Muscle of arm (tissue), 1 donor: ENCODE measurements at regions not wholly inside any gene's neighbourhood (a gene's known extent, or its start where the extent isn't known, plus 50 kb on each side); places are given as distances from the start of the nearest gene placed in this dataset.
"Not testable (repeated sequence)": the region's sequence is repeated elsewhere in the genome, so short reads cannot be mapped to it uniquely, and the experiment has no call there.

Source experiments
- DNase-seq: peaks from one replicate; pipeline ENCODE4 v3.0.0-alpha.2; 2013

DNA sequence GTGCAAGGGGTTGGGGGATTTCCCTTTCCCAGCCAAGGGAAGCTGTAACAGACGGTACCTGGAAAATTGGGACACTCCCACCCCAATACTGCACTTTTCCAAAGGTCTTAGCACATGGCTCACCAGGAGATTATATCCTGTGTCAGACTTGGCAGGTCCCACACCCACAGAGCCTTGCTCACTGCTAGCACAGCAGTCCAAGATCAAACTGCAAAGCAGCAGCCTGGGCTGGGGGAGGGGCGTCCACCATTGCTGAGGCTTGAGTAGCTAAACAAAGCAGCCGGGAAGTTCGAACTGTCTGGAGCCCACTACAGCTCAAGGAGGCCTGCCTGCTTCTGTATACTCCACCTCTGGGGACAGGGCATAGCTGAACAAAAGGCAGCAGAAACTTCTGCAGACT is 604.2 kb upstream of the SEMA3D start:
- not testable (repeated sequence) for DNase-seq

DNA sequence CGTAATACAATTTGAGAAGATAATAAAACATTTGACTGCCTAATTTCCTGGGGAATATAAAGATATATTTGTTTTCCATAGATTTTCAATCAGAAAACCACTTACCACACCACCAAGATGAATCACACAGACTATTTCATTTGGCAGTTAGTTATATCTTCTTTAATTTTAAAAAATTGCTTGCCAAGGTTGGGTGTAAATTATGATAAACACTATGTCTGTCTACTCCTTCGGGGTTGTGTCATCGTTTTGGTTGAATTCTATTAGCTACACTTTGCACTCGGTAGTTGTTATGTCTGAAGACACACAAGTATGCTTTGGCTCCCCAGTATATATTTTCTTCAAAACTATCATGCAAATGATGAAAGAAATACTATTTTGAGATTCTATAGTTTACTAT is 594.8 kb upstream of the SEMA3D start:
- no peak for DNase-seq

DNA sequence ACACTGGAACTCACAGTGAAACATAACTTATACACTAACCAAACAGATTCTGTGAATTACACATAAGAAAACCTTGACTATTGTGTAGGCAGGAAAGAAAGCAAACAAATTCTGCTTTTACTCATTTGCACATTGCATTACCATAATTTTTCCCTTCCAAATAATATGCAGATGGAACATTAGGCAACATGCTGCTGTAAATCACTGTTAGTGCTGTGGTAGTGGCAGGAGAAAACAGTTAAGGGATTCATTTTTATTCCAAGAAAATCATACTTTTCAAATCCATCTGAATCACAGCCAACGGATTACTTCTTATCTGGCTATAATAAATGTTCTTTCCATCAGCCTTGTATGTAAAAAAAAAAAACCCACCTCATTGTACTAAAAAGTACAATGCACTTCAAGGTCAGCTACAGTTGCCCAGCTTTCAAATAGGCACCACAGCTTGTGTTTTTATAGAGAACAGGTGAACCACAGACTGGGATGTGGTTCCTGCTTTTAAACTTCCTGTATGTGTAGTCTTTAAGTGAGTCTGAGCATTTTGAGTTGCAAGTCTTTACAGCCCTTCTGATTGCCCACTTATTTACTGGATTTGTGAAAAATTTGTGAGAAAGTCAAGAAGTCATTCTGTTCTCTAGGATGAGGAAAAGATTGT is 590.0 kb upstream of the SEMA3D start:
- DNase-seq, result peak; percentile 61

DNA sequence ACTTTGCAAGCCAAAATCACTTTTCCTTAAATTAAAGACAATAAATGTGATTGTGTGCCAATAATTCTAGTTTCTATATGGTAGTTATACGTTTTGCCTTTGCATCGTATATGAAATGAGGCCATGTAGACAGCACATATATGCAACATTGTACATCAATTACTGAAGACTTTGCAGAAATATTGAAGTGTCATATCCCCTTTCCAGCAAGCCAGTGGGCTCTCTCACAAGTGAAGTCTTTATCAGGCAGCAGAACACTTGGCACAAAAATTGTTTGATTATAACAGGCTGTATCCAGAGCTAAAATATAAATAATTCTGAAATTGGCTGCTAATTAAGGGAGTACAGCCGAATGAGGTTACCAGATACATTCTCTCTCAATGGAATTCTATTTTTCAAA is 588.6 kb upstream of the SEMA3D start:
- DNase-seq, result no peak

DNA sequence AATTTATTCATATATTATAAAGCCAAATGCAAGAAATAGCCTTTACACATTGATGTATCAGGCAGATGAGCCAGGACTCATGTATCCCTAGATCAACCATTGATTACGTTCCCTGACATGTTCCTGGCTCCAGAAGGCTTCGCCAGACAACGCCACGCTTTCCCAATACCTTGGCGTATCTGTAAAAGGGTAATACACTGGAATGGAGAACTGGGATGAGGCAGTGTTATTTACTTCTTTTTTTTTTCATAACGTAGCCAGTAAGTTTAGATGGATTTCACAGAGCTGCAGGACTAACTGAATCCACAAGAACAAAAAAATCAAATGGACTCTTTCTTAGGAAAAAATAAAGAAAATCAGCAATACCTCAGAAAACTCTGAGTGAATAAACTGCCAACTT is 588.1 kb upstream of the SEMA3D start:
- no peak for DNase-seq

DNA sequence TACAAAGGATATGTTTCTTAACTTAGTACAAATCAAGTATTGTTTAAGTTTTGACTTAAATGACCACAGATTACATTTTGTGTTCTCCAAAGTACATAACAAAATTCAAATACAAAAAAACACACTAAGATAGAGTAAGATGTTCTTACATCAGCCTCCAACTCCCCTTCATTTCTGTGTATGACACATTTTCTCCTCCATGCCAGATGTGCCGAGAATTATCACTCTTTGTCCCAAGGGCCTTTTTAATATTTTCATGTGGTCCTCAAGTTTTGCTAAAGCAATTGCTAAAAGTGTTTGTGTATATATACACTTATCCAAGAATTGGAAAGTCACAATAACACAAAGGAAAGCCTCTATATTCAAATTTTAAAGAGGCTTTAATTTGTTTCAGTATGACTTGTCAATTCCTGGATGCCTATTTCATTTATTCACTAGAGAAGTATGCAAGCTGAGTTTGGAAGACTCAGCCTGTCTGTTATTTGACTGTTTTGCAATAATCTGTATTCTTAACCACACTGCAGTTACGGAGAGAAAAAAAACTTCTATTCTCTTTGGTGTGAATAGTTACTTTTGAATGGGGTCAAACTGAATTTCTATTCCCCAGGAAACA is 586.4 kb upstream of the SEMA3D start:
- no peak for DNase-seq

DNA sequence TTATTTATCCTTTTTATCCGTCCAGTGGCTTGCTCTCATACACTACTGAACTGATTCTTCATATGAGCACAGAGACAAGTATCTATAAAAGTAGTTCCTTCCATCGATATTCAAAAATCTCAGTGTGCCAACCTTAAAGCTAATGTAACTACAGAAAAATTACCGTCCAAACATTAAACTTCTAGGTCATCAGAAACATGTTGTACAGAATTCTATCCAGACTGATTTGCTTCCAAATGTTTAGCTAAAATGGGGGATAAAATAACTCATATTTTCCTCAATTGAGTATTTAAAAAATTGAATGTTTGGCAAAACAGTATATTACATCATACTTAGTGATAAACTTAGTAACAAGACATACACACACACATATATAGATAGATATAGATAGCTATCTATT is 584.7 kb upstream of the SEMA3D start:
- DNase-seq, result no peak

DNA sequence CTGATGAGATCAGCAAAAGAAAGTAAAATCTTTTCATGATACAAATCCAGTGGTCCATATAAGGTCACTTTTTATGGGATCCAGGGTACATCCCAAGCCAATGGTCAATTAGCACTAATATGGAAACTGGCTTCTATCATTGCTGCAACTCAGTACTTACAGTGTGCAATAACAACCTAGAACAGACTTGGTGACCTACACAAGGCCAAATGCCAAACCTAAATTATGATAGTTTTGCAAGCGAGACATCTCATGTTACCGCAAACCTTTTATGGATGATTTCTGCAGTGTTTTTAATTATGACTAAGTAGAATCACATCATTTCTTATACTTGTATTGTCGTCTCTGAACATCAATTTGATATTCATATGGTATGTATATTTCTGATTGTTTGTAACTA is 583.5 kb upstream of the SEMA3D start:
- no peak for DNase-seq

DNA sequence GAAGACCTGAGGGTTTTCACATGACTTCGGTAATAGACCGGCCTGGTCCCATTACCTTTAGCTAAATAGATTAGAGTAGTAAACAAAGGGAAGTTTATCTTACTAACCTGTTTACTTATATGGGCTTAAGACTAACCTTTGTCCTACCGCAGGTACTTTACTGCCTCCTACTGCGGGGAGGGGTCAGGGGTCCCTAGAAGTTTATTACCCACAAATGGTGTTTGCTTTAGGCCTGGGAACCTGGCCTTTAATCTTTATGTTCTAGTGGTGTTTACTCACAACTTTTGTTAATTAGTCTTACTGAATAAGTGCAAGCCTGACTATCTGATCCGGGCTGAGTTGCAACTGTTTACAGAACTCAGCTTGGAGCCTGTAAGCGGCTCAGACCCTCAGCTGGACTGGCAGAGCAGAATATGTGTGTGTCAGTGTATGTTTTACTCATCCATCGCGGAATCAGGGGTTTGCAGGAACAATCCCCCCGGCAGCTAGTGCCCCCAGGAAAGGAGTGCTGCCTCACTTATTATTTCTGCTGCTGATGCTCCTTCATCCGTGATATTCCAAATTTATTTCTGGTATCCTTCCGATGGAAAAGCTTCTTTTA is 578.9 kb upstream of the SEMA3D start:
- no peak for DNase-seq

DNA sequence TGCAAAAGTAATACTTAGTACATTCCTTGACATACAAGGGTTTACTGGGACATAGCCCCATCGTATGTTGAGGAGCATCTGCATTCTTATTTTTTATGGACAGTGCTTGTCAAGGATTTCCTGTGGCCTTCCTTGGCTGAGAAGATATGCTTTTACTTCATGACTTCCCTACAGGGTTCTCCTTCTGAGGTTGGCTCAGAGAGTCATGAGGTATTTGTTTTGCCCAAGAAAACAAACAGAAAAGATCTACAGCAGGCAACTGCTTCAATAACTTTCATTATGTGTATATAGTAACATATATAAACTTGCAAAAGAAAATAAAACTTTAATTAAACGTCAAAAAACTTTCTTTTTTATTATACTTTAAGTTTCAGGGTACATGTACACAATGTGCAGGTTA is 577.2 kb upstream of the SEMA3D start:
- DNase-seq, result no peak

DNA sequence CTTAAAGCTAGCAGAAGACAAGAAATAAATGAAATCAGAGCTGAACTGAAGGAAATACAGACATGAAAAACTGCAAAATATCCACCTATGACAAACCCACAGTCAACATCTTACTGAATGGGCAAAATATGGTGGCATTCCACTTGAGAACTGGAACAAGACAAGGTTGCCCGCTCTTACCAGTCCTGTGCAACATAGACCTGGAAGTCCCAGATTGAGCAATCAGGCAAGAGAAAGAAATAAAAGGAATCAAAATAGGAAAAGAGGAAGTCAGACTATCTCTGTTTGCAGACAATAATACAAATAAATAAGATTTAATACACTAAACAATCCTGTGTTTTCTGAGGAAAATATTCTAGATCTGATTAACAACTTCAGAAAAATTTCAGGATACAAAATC is 570.5 kb upstream of the SEMA3D start:
- no peak for DNase-seq

DNA sequence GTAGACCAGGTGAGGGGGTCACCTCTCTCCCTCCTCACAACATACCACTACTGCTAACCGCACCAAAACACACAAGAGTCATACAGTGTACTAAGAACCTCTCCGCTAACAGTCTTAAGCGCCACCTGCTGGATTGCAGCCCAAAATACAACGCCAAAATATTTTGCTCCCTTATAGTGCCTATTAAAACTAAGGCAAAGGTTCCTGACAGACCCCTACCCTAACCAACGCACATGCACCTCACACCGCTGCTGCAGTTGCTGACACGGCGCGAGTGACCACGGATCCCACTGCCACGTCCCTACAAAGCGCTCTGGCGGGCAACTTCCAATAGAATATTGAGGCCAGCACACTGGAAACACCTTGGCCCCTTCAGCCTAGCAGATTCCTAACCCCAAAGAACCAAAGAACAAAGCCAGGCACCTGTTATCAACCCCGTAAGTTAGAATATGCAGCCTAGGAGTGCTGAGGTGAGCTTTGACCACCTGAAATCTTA is 563.6 kb upstream of the SEMA3D start:
- DNase-seq, result no peak

DNA sequence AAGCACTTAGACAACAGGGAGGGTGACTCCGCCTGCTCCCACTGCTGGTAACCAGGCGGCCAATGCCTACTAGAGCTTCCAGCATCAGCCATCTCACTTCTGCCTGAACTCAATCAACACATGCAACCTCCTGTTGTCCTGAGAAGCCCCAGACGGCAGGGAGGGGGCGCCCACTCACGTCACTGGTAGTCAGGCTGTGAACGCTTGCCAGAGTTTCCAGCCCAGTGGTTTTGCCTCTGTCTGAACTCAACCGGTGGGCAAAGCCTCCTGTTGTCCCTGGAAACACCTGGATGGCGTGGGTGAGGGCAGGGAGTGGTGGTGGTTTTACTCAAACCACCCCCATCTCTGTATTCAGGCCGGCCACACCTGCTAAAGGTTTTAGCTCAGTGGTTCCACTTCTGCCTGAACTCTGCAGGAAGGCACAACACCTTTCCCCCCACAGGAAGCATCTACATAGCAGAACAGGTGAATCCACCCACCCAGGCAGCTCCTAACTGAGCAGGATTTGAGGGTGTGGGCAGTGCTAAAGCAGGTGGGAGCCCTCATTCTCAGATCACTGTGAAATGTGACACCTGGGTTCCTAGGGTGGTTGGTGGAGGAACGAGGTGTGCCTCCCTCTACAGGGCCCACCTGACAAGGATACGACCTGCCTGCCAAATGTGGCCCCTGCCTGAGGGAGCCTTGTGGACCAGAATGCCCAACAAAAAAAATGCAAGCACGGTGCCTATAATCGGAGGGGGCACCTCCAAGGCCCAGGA is 563.0 kb upstream of the SEMA3D start:
- no peak for DNase-seq

DNA sequence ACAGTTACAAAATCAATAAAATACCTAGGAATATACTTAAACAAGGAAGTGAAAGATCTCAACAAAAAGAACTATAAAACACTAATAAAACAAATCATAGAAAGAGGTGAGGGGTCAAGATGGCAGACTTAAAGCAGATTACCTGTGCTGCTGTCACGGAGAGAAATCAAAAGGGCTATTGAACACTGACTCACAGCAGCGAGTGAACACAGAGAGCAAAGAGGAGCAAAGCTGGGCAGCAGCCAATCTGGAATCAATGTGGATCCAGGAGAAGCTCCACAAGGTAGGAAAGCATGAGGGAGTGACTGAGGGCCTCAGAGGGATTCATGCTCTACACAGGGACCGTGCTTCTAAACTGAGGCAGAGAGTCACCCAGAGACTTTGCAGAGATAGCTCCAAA is 562.0 kb upstream of the SEMA3D start:
- no peak for DNase-seq

DNA sequence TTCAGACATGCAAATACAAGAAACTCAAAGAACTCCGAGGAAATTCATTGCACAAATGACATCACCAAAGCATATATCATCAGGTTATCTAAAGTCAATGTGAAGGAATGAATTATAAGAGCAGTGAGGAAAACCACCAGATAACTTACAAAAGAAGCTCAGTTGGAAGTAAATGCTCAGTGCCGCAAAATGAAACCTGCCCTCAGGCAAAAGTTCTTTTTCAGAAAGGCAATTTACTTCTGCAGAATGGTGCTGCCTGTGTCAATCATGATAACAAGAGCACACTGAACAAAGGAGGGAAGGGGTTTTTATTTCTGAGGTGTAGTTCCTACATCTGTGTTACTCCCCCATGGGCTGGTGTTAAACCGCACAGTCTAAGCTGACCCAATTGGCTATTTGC is 550.6 kb upstream of the SEMA3D start:
- no peak for DNase-seq

DNA sequence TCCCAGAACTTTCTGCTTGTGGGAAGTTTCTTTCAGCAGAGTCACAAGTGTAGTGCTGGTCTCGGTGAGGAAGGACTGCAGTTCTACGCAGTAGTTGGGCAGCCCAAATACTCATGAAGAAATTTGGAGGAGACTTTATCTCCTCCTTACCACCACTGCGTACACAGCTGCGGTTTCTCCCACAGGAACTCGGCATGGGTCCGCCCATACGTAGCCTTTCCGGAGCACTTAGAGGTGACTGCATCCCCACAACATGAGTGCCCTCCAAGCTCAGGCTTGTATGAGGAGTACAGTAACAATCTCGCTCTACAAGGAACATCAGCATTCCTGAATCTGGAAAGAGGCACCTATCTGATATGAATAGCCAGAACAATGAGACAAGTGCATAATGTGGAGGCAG is 549.2 kb upstream of the SEMA3D start:
- DNase-seq, result no peak

DNA sequence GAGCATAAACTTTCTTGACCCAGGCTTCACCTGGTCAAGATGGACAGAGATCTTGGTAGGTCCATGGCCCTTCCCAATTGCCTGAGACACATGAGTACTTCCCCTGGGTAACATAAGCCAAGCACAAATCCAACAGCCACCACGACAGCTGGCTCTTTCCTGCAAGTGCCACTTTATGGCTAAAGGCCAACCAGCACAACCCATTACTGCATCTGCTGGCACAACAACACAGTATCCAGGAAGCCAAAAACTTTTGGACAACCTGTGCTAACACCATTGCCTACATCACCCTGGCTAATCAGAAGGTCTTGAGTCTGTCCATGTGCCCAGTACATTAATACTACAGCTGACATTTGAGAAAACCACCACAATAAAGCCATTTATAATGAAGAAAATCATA is 548.0 kb upstream of the SEMA3D start:
- DNase-seq, result no peak

DNA sequence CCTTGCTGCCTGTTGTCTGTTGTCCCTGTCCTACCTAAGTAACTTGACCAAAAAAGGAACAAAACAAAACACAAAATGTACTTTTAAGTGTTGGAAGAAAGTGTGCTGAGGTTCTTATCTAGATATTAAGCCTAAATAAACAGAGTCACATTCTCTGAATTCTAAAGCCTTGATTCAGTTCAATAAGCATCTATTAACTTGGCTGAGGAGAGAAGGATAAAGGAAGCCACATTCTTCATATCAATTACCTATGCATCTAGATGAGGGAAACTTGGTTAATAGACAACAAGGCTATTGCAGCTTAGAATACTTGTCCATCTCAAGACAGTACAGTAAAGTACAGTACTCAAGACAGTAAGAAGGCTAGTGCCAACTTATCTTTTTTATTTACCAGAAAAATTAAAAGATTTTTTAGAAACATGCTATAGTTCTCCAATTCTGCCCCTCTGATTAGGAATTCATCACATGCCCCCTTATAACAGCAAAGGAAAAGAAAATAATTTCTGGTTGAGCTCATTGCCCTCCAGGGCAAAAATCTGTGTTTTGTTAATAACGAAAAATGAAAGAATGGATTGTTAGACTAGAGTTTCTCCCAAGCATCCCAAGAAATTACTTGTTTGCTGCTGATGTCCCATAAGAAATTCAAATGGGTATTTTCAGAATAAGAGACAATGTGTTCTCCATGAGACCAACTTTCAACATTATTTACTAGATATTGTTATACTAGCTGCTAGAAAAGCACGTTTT is 546.5 kb upstream of the SEMA3D start:
- DNase-seq, result no peak

DNA sequence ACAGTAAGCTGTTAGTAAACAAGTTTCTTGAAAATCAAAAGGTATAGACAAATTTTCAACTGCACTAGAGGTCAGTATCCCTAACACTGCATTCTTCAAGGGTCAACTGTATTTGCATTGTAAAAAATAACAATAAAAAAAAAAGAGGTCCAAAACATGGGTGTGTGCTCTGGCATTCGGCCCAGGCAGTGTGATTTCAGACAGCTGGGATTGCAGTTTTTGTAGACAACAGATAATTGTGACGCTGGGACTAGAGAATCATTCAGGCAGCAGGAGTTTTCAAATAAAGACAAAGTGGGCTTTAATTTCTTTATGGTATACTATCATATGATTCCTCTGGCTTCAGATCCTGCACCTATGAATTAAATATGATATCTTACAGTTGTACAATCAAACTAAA is 543.2 kb upstream of the SEMA3D start:
- DNase-seq, result peak; percentile 54

DNA sequence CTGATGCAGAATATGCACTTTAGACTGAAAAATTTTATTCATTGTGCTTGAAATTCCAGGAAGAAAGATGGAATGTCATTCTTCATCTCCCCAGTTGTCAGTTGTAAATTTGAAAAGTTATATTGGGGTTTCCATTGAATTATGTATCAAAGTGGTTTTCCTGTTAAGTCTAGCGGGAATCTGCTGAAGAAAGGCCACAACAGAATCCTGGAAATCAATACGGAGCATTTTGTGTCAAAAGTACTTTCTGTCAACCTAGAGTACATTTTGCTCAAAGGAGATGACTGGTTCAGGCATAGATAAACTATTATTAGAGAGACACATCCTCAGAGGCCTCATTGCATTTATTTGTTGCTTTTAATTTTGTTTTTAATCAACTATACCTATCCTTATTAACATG is 538.2 kb upstream of the SEMA3D start:
- no peak for DNase-seq

DNA sequence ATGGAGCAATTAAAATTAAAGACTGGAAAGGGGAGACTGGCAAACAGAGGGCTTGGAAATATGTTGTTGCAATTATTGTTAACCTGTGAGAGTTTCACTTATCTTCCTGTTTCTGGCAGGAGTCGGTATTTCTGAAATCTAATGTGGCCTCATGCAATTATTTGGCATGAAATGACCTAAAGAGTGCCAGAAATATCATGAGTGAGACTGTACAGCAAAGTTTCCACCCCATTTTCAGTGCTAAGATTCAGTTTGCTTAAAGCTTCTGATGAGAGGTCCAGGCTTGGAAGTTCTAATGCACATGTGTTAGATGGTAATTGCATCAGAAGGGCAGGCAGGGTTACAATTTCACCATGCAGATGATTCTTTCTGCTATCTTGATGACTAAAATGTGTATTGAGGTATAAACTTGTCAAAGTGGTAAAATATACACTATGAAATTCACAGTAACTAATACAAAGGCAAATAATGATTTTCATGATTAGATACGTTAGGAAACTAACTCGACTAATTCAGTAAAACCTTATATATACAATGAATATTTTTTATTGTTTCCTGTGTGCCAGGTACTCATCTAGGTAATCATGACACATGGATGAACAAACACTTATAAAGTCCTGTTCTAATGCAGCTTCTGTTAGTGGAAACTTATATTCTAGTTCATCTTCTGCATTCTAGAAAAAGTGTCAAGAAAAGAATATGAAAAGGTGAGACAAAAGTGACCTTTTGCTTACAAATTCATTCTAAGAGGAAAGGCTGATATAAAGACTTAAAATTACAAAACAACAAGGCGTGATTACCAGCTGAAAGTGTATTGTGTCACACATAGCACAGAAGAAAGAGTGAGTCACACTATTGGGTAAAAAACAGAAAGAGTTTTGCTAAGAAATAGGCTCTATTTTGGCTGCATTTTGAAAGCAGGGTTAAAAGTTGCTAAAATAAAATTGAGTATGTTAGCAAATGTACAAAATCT is 533.4 kb upstream of the SEMA3D start:
- peak; percentile 65 for DNase-seq
